ENCODE measurements at regions not wholly inside any gene's neighbourhood (a gene's known extent, or its start where the extent isn't known, plus 50 kb on each side); places are given as distances from the start of the nearest gene placed in this dataset.
"Not testable (repeated sequence)": the region's sequence is repeated elsewhere in the genome, so short reads cannot be mapped to it uniquely, and the experiment has no call there.

- no peak for TF ChIP-seq POLR2A (IDR thresholded peaks at IDR 0.05)
- TF ChIP-seq CTCF (IDR thresholded peaks at IDR 0.05): no peak
- Histone ChIP-seq H3K4me1 (peaks cover 0 to 25% (median 10%) of the 10 kb centered on the region in 12 donors), H3K9me3 (peaks cover 0 to 15% (median 5%) of the 10 kb centered on the region in 12 donors), H3K4me3 (no peak overlapping the region), H3K27ac (no peak overlapping the region), H3K27me3 (no peaks in the 10 kb centered on the region), H3K36me3 (peaks cover 0 to 75% (median 51%) of the 10 kb centered on the region in 9 donors)
- ATAC-seq (no peak), DNase-seq (no peak)
- 93 to 97% (median 96%) methylated on average over 5 of the region's 5 CpGs for WGBS, 4 donors
- intact Hi-C loops (cut with DNase I): loop anchor here in 1 of 10 donors (10.0 kb wide), 1 partner anchor 435 kb away; no protein-coding TSS in a partner anchor
Observed at GRCh38 chr12:124470139-124470538, 97.3 kb downstream of the NCOR2 start.

DNA sequence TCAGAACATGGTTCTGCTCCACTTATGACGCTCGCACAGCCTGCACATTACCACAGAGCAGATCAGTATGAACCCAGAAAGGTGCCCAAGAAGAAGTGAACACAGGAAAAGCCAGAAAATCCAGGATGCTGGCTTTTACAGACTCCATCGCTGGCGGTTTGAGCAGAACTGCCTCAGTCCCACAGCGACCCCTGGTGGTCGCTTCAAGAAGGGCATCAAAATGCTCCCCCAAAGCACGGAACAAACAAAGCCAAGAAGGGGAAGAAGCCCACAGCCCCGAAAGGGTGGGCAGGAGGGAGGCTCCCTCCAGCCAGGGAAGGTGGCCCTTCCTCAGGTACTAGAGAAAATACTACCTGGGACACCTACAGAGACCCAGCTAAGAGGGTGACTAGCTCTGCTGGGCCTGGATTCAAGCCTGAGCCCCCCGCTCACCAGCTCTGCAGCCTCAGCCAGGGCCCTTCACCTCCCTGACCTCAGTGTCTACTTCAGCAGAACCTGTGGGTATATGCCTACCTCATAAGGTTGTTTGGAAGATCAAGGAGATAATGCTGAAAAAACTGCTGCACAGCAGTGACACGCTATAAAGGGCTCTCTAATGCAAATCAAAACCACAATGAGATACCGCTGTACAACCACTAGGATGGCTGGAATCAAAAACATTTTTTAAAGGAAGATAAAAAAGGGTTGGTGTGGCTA lies 98.1 kb downstream of the NCOR2 start:
- Histone ChIP-seq H3K27me3 (no peaks in the 10 kb centered on the region), H3K4me3 (no peak overlapping the region), H3K9me3 (peaks cover 0 to 17% (median 5%) of the 10 kb centered on the region in 12 donors), H3K27ac (no peak overlapping the region), H3K36me3 (peaks cover 0 to 76% (median 56%) of the 10 kb centered on the region in 9 donors), H3K4me1 (peaks cover 0 to 24% (median 9%) of the 10 kb centered on the region in 12 donors)
- ATAC-seq (no peak), DNase-seq (peak in 1 of 5 donors; percentile 13)
- TF ChIP-seq CTCF (IDR thresholded peaks at IDR 0.05): peak; percentile 43 to 73 (median 62)
- TF ChIP-seq POLR2A (IDR thresholded peaks at IDR 0.05): no peak
- 81 to 85% (median 83%) methylated on average over 11 of the region's 11 CpGs for WGBS, 4 donors
- intact Hi-C loops (cut with DNase I): no loop called here

GRCh38 chr12:124467549-124467948 lies 99.9 kb downstream of the NCOR2 start:
- H3K27me3 ChIP-seq; H3K4me3 ChIP-seq; H3K27ac ChIP-seq; DNase-seq; intact Hi-C loops (cut with DNase I); ATAC-seq: not testable (repeated sequence)
- Histone ChIP-seq H3K9me3 (peaks cover 0 to 10% (median 0%) of the 10 kb centered on the region in 12 donors), H3K36me3 (peaks cover 0 to 75% (median 55%) of the 10 kb centered on the region in 9 donors), H3K4me1 (peaks cover 0 to 32% (median 12%) of the 10 kb centered on the region in 12 donors)
- 80 to 100% (median 95%) methylated on average over 1 of the region's 1 CpG for WGBS, 4 donors

- H3K27me3 ChIP-seq: no peaks in the 10 kb centered on the region
- intact Hi-C loops (cut with DNase I): no loop called here
- peak overlapping the region in 2 of 12 donors; percentile 5 to 48 for H3K4me3 ChIP-seq
- H3K36me3 ChIP-seq: peaks cover 0 to 73% (median 51%) of the 10 kb centered on the region in 9 donors
- H3K27ac ChIP-seq: peak overlapping the region in 8 of 12 donors; percentile 0 to 76 (median 44)
- peak; percentile 11 to 84 (median 76) for ATAC-seq
- peaks cover 0 to 8% (median 0%) of the 10 kb centered on the region in 12 donors for H3K9me3 ChIP-seq
- H3K4me1 ChIP-seq: peaks cover 0 to 32% (median 12%) of the 10 kb centered on the region in 12 donors
- TF ChIP-seq POLR2A (IDR thresholded peaks at IDR 0.05): no peak
- TF ChIP-seq CTCF (IDR thresholded peaks at IDR 0.05): peak in 4 of 12 donors; percentile 7 to 17 (median 12)
- peak; percentile 69 to 91 (median 71) for DNase-seq
- 61 to 76% (median 70%) methylated on average over 12 to 29 of the region's 29 CpGs for WGBS, 4 donors
Observed at GRCh38 chr12:124466216-124467128, 100.9 kb downstream of the NCOR2 start.
